H1 (cell line): ENCODE measurements at regions not wholly inside any gene's neighbourhood (a gene's known extent, or its start where the extent isn't known, plus 50 kb on each side); places are given as distances from the start of the nearest gene placed in this dataset.

ENCODE experiments used
- CTCF ChIA-PET: fragments of 300-600 bp; sonication (Branson Sonifier 250); formaldehyde crosslinking; loops from one replicate; lab custom pipeline; 2021; ENCODE audit not compliant: partially characterized antibody; lab: Charles Lee
- POLR2A ChIA-PET: fragments of 300-600 bp; sonication (Branson Sonifier 250); formaldehyde crosslinking; loops from one replicate; lab custom pipeline; 2021; ENCODE audit warnings: inconsistent platforms; ENCODE audit not compliant: partially characterized antibody; lab: Charles Lee
- DNase-seq, 2 experiments: peaks; one replicate each; pipeline versions ENCODE4 v3.0.0 to v3.0.0-alpha.2; 2010 to 2022; ENCODE audit warnings: low spot score in 2 of 2, low read depth in 1 of 2, mixed read lengths in 1 of 2
- FAIRE-seq: peaks from 2 replicates; lab custom pipeline; 2011; peaks lifted over from hg19 to GRCh38; lab: Jason Lieb, UNC
- H2AFZ ChIP-seq: 2 replicates; pipeline ENCODE4 v1.8.1; 2012; ENCODE audit warnings: low read length, inconsistent platforms
- H2AK5ac ChIP-seq: 2 replicates; pipeline ENCODE4 v1.6.1; 2013; ENCODE audit warnings: low read depth, low read length
- H2BK120ac ChIP-seq: replicated peaks from 2 replicates; pipeline ENCODE3; 2013; ENCODE audit warnings: low read depth, low read length, inconsistent platforms
- H2BK12ac ChIP-seq: 2 replicates; pipeline ENCODE4 v1.6.1; 2013; ENCODE audit warnings: low read depth, low read length
- H2BK15ac ChIP-seq: 2 replicates; pipeline ENCODE4 v1.6.1; 2013; ENCODE audit warnings: low read length
- H2BK20ac ChIP-seq: 2 replicates; pipeline ENCODE4 v1.6.1; 2013; ENCODE audit warnings: low read length
- H2BK5ac ChIP-seq: 2 replicates; pipeline ENCODE4 v1.6.1; 2013; ENCODE audit warnings: low read depth, low read length
- H3K14ac ChIP-seq: 2 replicates; pipeline ENCODE4 v1.6.1; 2013; ENCODE audit warnings: inconsistent platforms; ENCODE audit not compliant: insufficient read length
- H3K18ac ChIP-seq: 2 replicates; pipeline ENCODE4 v1.6.1; 2013; ENCODE audit warnings: low read length; ENCODE audit errors: extremely low read depth
- H3K23ac ChIP-seq: 2 replicates; pipeline ENCODE4 v1.6.1; 2013; ENCODE audit warnings: inconsistent platforms; ENCODE audit not compliant: insufficient read length
- H3K23me2 ChIP-seq: 2 replicates; pipeline ENCODE4 v1.6.1; 2013; ENCODE audit warnings: low read depth, low read length
- H3K27ac ChIP-seq: 2 replicates; pipeline ENCODE4 v1.6.1; 2011; ENCODE audit warnings: low read depth, low read length, inconsistent platforms
- H3K27me3 ChIP-seq, 4 experiments: replicated peaks in 1 of 4; 1 replicate in 1 of 4; 2 replicates in 3 of 4; pipeline versions ENCODE4 v1.6.1 to v1.8.1; 2011 to 2013; ENCODE audit warnings: low read length in 3 of 4, mild to moderate bottlenecking in 3 of 4, inconsistent platforms in 2 of 4, mixed read lengths in 2 of 4, moderate library complexity in 1 of 4; ENCODE audit not compliant: control insufficient read depth in 3 of 4, insufficient read depth in 3 of 4; ENCODE audit errors: extremely low read depth in 1 of 4
- H3K36me3 ChIP-seq, 4 experiments: 2 replicates each; pipeline versions ENCODE4 v1.6.1 to v1.8.1; 2011 to 2013; ENCODE audit warnings: mild to moderate bottlenecking in 4 of 4, low read length in 3 of 4, moderate library complexity in 2 of 4, control low read depth in 1 of 4, inconsistent platforms in 1 of 4; ENCODE audit not compliant: insufficient read depth in 4 of 4, control insufficient read depth in 2 of 4
- H3K4ac ChIP-seq: replicated peaks from 2 replicates; pipeline ENCODE3; 2013; ENCODE audit warnings: low read length, low read depth, mixed read lengths, inconsistent platforms; ENCODE audit not compliant: insufficient read length
- H3K4me1 ChIP-seq, 4 experiments: replicated peaks in 1 of 4; 1 replicate in 1 of 4; 2 replicates in 3 of 4; pipeline versions ENCODE4 v1.6.1 to v1.8.1; 2011 to 2013; ENCODE audit warnings: low read length in 3 of 4, inconsistent platforms in 2 of 4, mixed read lengths in 1 of 4; ENCODE audit not compliant: insufficient read depth in 4 of 4, control insufficient read depth in 3 of 4
- H3K4me2 ChIP-seq, 2 experiments: 2 replicates each; pipeline versions ENCODE4 v1.6.1 to v1.8.1; 2011 to 2013; ENCODE audit warnings: low read depth in 2 of 2, low read length in 2 of 2, control low read depth in 1 of 2, inconsistent platforms in 1 of 2, mild to moderate bottlenecking in 1 of 2; ENCODE audit not compliant: insufficient read depth in 1 of 2
- H3K4me3 ChIP-seq, 4 experiments: fragments of 200-600, 300-600 bp in 1 of 4; sonication (generic), shearing (Covaris generic), sonication (Bioruptor Twin) in 1 of 4; 2 replicates each; pipeline versions ENCODE4 v1.5.1 to v1.8.1; 2011 to 2016; ENCODE audit warnings: low read length in 4 of 4, low read depth in 3 of 4, control low read depth in 2 of 4, inconsistent platforms in 2 of 4, mild to moderate bottlenecking in 2 of 4, mixed read lengths in 1 of 4, moderate library complexity in 1 of 4; ENCODE audit not compliant: insufficient read depth in 2 of 4; ENCODE audit errors: extremely low read depth in 1 of 4
- H3K56ac ChIP-seq: replicated peaks from 2 replicates; pipeline ENCODE3; 2013; ENCODE audit warnings: low read depth, mild to moderate bottlenecking, mixed read lengths, low read length, inconsistent platforms; ENCODE audit not compliant: insufficient read length
- H3K79me1 ChIP-seq: 2 replicates; pipeline ENCODE4 v1.6.1; 2013; ENCODE audit warnings: low read depth, low read length, control low read depth
- H3K79me2 ChIP-seq, 2 experiments: 2 replicates each; pipeline versions ENCODE4 v1.6.1 to v1.8.1; 2012 to 2013; ENCODE audit warnings: low read length in 2 of 2, mild to moderate bottlenecking in 2 of 2, inconsistent platforms in 1 of 2; ENCODE audit not compliant: insufficient read depth in 2 of 2, control insufficient read depth in 1 of 2
- H3K9ac ChIP-seq, 4 experiments: replicated peaks in 1 of 4; 1 replicate in 1 of 4; 2 replicates in 3 of 4; pipeline versions ENCODE4 v1.6.1 to v1.8.1; 2011 to 2013; ENCODE audit warnings: low read depth in 3 of 4, low read length in 3 of 4, control low read depth in 2 of 4, mild to moderate bottlenecking in 2 of 4, moderate library complexity in 2 of 4, inconsistent platforms in 1 of 4; ENCODE audit errors: extremely low read depth in 1 of 4
- H3K9me3 ChIP-seq, 2 experiments: 2 replicates each; pipeline versions ENCODE4 v1.6.1 to v1.8.1; 2012 to 2013; ENCODE audit warnings: mild to moderate bottlenecking in 2 of 2, moderate library complexity in 2 of 2, control low read depth in 1 of 2, inconsistent platforms in 1 of 2, low read depth in 1 of 2, low read length in 1 of 2, mixed read lengths in 1 of 2; ENCODE audit not compliant: insufficient read depth in 2 of 2
- H4K20me1 ChIP-seq, 2 experiments: replicated peaks in 1 of 2; 2 replicates each; pipeline versions ENCODE3 to v1.8.1; 2011 to 2013; ENCODE audit warnings: inconsistent platforms in 2 of 2, low read length in 2 of 2, mild to moderate bottlenecking in 1 of 2; ENCODE audit not compliant: insufficient read depth in 2 of 2, control insufficient read depth in 1 of 2
- H4K5ac ChIP-seq: 2 replicates; pipeline ENCODE4 v1.6.1; 2013; ENCODE audit warnings: low read length, low read depth, mixed read lengths, inconsistent platforms; ENCODE audit not compliant: insufficient read length
- H4K8ac ChIP-seq: 2 replicates; pipeline ENCODE4 v1.8.0; 2013; ENCODE audit warnings: mild to moderate bottlenecking, moderate library complexity, low read length, inconsistent platforms; ENCODE audit not compliant: insufficient read depth; ENCODE audit errors: extremely low read depth
- H4K91ac ChIP-seq: replicated peaks from 2 replicates; pipeline ENCODE3; 2013; ENCODE audit warnings: low read length, mixed read lengths, inconsistent platforms; ENCODE audit not compliant: insufficient read length
- ASH2L ChIP-seq: fragments of 200-600, 300-600 bp; sonication (generic); IDR thresholded peaks from one replicate; pipeline ENCODE4 v1.7.1; 2017; ENCODE audit warnings: low read length
- CBX5 ChIP-seq: fragments of 300-800, 300-1000 bp; sonication (generic); IDR thresholded peaks from 2 replicates; pipeline ENCODE4 v1.7.1; 2016; ENCODE audit warnings: antibody characterized with exemption, low read length, low read depth
- CEBPB ChIP-seq: IDR thresholded peaks from 2 replicates; pipeline ENCODE4 v1.6.1; 2012; ENCODE audit warnings: low read depth, low read length
- CHD2 ChIP-seq: IDR thresholded peaks from 2 replicates; pipeline ENCODE4 v1.6.1; 2012; ENCODE audit warnings: low read length, improper control_type of control experiment
- GTF2F1 ChIP-seq: IDR thresholded peaks from 2 replicates; pipeline ENCODE4 v1.6.1; 2012; ENCODE audit warnings: low read depth, low read length, improper control_type of control experiment, borderline replicate concordance
- KDM1A ChIP-seq: fragments of 200-600, 300-600 bp; sonication (generic); IDR thresholded peaks from 2 replicates; pipeline ENCODE4 v1.7.1; 2016; ENCODE audit warnings: mild to moderate bottlenecking, low read length, borderline replicate concordance
- PHF8 ChIP-seq: fragments of 200-600 bp; sonication (generic); conservative IDR thresholded peaks from 2 replicates; pipeline ENCODE4 v1.7.1; 2012; ENCODE audit warnings: low read depth, mild to moderate bottlenecking, inconsistent platforms, low read length, moderate library complexity
- POU5F1 ChIP-seq: IDR thresholded peaks from 2 replicates; pipeline ENCODE4 v1.6.1; 2011; ENCODE audit warnings: low read depth, mild to moderate bottlenecking, low read length, moderate library complexity
- RXRA ChIP-seq: IDR thresholded peaks from 2 replicates; pipeline ENCODE4 v1.6.1; 2011; ENCODE audit warnings: low read depth, mild to moderate bottlenecking, low read length, moderate library complexity; ENCODE audit not compliant: insufficient read depth
- SIX5 ChIP-seq: IDR thresholded peaks from 2 replicates; pipeline ENCODE4 v1.6.1; 2011; ENCODE audit warnings: mild to moderate bottlenecking, low read depth, low read length
- SP1 ChIP-seq: IDR thresholded peaks from 2 replicates; pipeline ENCODE4 v1.6.1; 2011; ENCODE audit warnings: low read depth, low read length
- SP4 ChIP-seq: IDR thresholded peaks from 2 replicates; pipeline ENCODE4 v1.6.1; 2012; ENCODE audit warnings: low read length, inconsistent platforms
- TAF1 ChIP-seq: IDR thresholded peaks from 2 replicates; pipeline ENCODE4 v1.6.1; 2011; ENCODE audit warnings: mild to moderate bottlenecking, low read depth, low read length
- TAF7 ChIP-seq: optimal IDR thresholded peaks from 2 replicates; pipeline ENCODE3; 2011; ENCODE audit warnings: low read depth, mild to moderate bottlenecking, inconsistent platforms, low read length, moderate library complexity, borderline replicate concordance
- WGBS, 2 experiments: shearing (Covaris generic) in 1 of 2; methylation state at CpG; one replicate each; pipeline versions ENCODE4 v1.1.6 to v1.1.7; 2013 to 2015; ENCODE audit warnings: low lambda C conversion rate in 2 of 2, mixed read lengths in 2 of 2, inconsistent platforms in 1 of 2, low coverage in 1 of 2, missing lambda C conversion rate in 1 of 2; ENCODE audit not compliant: insufficient replicate concordance in 2 of 2, insufficient coverage in 1 of 2, insufficient read length in 1 of 2; ENCODE audit errors: extremely low coverage in 1 of 2, missing lambda C conversion rate in 1 of 2; 5-methylcytosine and 5-hydroxymethylcytosine counted together
- TF ChIP-seq, protein P1 (sequence below): IDR thresholded peaks from 2 replicates; pipeline ENCODE4 v1.6.1; 2012; ENCODE audit warnings: inconsistent platforms

DNA sequence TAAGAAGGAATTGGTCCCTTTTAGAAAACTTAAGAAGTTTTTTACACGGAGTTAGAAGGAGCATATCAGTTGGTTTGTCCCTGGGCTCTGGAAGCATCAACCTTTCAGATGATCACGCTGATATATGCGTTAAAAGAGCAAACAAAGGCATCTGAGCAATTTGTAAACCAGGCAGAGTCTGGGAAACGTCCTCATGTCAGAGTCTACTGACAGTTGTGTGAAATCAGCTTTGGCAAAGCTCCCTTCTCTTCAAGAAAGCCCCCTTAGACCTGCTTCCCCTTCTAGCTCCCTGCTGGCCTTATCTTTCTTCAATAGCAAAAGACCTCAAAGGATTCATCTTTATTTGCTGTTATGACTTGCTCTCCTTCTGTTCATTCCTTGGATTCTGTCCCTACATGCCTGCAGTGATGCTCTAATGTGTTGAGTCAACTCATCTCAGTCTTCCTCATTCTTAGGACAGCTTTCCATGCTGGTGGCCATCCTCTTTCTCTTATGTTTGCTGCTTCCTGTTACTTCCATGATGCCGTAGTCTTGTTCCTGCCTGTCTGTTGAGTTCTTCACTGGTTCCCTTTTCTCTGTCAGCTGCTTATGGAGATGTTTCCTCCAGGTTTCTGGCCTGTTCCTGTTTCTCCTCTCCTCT lies 106.5 kb upstream of the BMPER start:
- H3K36me3 ChIP-seq: no peaks in the 10 kb centered on the region; a peak in 1 of 8 replicates
- CTCF ChIA-PET: interaction anchor here (1.0 to 4.2 kb wide), 5 partner anchors 9 to 97 kb away, joined by 3 to 42 read pairs (median 5); no protein-coding TSS in a partner anchor
- no peak for FAIRE-seq
- no peaks in the 10 kb centered on the region for H3K9me3 ChIP-seq
- no peak for DNase-seq
- no peaks in the 10 kb centered on the region for H3K27me3 ChIP-seq
- no peak overlapping the region for H3K14ac ChIP-seq
- no peak overlapping the region for H3K56ac ChIP-seq
- no peak overlapping the region for H3K18ac ChIP-seq
- no peaks in the 10 kb centered on the region for H4K20me1 ChIP-seq
- H3K27ac ChIP-seq: no peak overlapping the region
- no peak overlapping the region for H4K91ac ChIP-seq
- no peak overlapping the region for H2BK5ac ChIP-seq
- no peak overlapping the region for H3K23ac ChIP-seq
- H2BK12ac ChIP-seq: no peak overlapping the region
- H2BK120ac ChIP-seq: no peak overlapping the region
- H3K4ac ChIP-seq: no peak overlapping the region
- H2AK5ac ChIP-seq: no peak overlapping the region
- H3K4me2 ChIP-seq: no peak overlapping the region
- no peak overlapping the region for H4K8ac ChIP-seq
- H3K79me1 ChIP-seq: no peaks in the 10 kb centered on the region
- POLR2A ChIA-PET: no interaction called here
- WGBS, 2 experiments: 85% methylated on average over 5 of the region's 5 CpGs; no CpG with 5 or more reads in 1 of the 2 experiments
- no peak overlapping the region for H4K5ac ChIP-seq
- H3K79me2 ChIP-seq: no peaks in the 10 kb centered on the region
- no peak overlapping the region for H2BK15ac ChIP-seq
- no peak overlapping the region for H3K9ac ChIP-seq
- H3K4me1 ChIP-seq: no peaks in the 10 kb centered on the region
- no peak overlapping the region for H2AFZ ChIP-seq
- H3K23me2 ChIP-seq: no peaks in the 10 kb centered on the region
- H3K4me3 ChIP-seq: no peak overlapping the region
- no peak overlapping the region for H2BK20ac ChIP-seq
- no peak for TF ChIP-seq CBX5
- TF ChIP-seq ASH2L: no peak
- no peak for TF ChIP-seq TAF1
- TF ChIP-seq POU5F1: no peak
- no peak for TF ChIP-seq KDM1A
- TF ChIP-seq PHF8: no peak
- no peak for TF ChIP-seq CEBPB
- no peak for TF ChIP-seq SP4
- TF ChIP-seq TAF7: no peak
- TF ChIP-seq CHD2: no peak
- no peak for TF ChIP-seq RXRA
- TF ChIP-seq SP1: no peak
- TF ChIP-seq, protein P1, sequence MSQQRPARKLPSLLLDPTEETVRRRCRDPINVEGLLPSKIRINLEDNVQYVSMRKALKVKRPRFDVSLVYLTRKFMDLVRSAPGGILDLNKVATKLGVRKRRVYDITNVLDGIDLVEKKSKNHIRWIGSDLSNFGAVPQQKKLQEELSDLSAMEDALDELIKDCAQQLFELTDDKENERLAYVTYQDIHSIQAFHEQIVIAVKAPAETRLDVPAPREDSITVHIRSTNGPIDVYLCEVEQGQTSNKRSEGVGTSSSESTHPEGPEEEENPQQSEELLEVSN: no peak
- no peak for TF ChIP-seq GTF2F1
- TF ChIP-seq SIX5: no peak
